GM12878 (cell line): ENCODE measurements at regions not wholly inside any gene's neighbourhood (a gene's known extent, or its start where the extent isn't known, plus 50 kb on each side); places are given as distances from the start of the nearest gene placed in this dataset.

Source experiments
- ATAC-seq: fragments of 200-7000 bp; cut with Tn5 transposase; 3 replicates; pipeline ENCODE4 v1.9.1; 2020; ENCODE audit warnings: mild to moderate bottlenecking, moderate library complexity
- BruUV-seq: library from RNA; stranded (reverse); fragments of 400-500 nt; replicated peaks from 2 replicates; lab custom pipeline; 2021; lab: Mats Ljungman, UMichigan
- CTCF ChIA-PET: fragments of 300-600 bp; sonication (Branson Sonifier 250); formaldehyde crosslinking; extraction: SDS; loops from one replicate; lab custom pipeline; 2021; ENCODE audit warnings: inconsistent platforms; lab: Yijun Ruan, JAX
- POLR2A ChIA-PET: fragments of 350-600 bp; formaldehyde crosslinking; extraction: SDS; loops from one replicate; lab custom pipeline; 2021; ENCODE audit warnings: inconsistent platforms; lab: Charles Lee
- RAD21 ChIA-PET: fragments of 300-600 bp; sonication (Branson Sonifier 250); formaldehyde crosslinking; loops from one replicate; lab custom pipeline; 2023; ENCODE audit warnings: antibody characterized with exemption; ENCODE audit not compliant: unreplicated experiment; lab: Charles Lee
- SMC1A ChIA-PET: fragments of 300-600 bp; sonication (Branson Sonifier 250); formaldehyde crosslinking; loops from one replicate; lab custom pipeline; 2023; ENCODE audit not compliant: unreplicated experiment, uncharacterized antibody; lab: Charles Lee
- DNase-seq: peaks from one replicate; pipeline ENCODE4 v3.0.0-alpha.2; 2011; ENCODE audit warnings: low read depth, low spot score
- FAIRE-seq: peaks from 3 replicates; lab custom pipeline; 2011; peaks lifted over from hg19 to GRCh38; lab: Jason Lieb, UNC
- H2AFZ ChIP-seq: 2 replicates; pipeline ENCODE4 v1.6.0; 2011; ENCODE audit warnings: low read depth, low read length, control low read depth; ENCODE audit not compliant: control insufficient read depth
- H3K27ac ChIP-seq: 2 replicates; pipeline ENCODE4 v1.5.1; 2011; ENCODE audit warnings: control low read depth; ENCODE audit not compliant: control insufficient read depth, insufficient read depth
- H3K27me3 ChIP-seq, 2 experiments: replicated peaks in 1 of 2; 2 replicates each; pipeline versions ENCODE4 v1.6.0 to v1.6.1; 2011; ENCODE audit warnings: low read length in 1 of 2; ENCODE audit not compliant: control insufficient read depth in 2 of 2, insufficient read depth in 2 of 2
- H3K36me3 ChIP-seq, 2 experiments: 2 replicates each; pipeline ENCODE4 v1.5.1; 2011; ENCODE audit warnings: low read length in 1 of 2; ENCODE audit not compliant: control insufficient read depth in 2 of 2, insufficient read depth in 2 of 2
- H3K4me1 ChIP-seq: 2 replicates; pipeline ENCODE4 v1.6.1; 2011; ENCODE audit warnings: mild to moderate bottlenecking, low read length, moderate library complexity, mixed read lengths; ENCODE audit not compliant: control insufficient read depth, insufficient read depth
- H3K4me2 ChIP-seq: 2 replicates; pipeline ENCODE4 v1.6.0; 2011; ENCODE audit warnings: control low read depth; ENCODE audit not compliant: control insufficient read depth, insufficient read depth
- H3K4me3 ChIP-seq: fragments of 200-600 bp; sonication (generic); 2 replicates; pipeline ENCODE4 v1.5.1; 2016
- H3K79me2 ChIP-seq: 2 replicates; pipeline ENCODE4 v1.6.0; 2011; ENCODE audit warnings: low read length; ENCODE audit not compliant: control insufficient read depth, insufficient read depth
- H3K9ac ChIP-seq: 2 replicates; pipeline ENCODE4 v1.8.0; 2011; ENCODE audit warnings: low read length, control low read depth, mixed read lengths; ENCODE audit not compliant: control insufficient read depth, insufficient read depth
- H3K9me3 ChIP-seq: replicated peaks from 3 replicates; pipeline ENCODE4 v1.5.1; 2011; ENCODE audit warnings: mild to moderate bottlenecking, low read length; ENCODE audit not compliant: control insufficient read depth, insufficient read depth
- H4K20me1 ChIP-seq: 2 replicates; pipeline ENCODE4 v1.6.0; 2011; ENCODE audit not compliant: control insufficient read depth, insufficient read depth
- ATF3 ChIP-seq: IDR thresholded peaks from 2 replicates; pipeline ENCODE4 v1.6.1; 2011; ENCODE audit warnings: low read depth, mild to moderate bottlenecking, low read length, moderate library complexity, borderline replicate concordance; ENCODE audit errors: extremely low read depth
- BRCA1 ChIP-seq: IDR thresholded peaks from 2 replicates; pipeline ENCODE4 v1.6.1; 2011; ENCODE audit warnings: low read depth, low read length, improper control_type of control experiment
- CEBPB ChIP-seq, 2 experiments: fragments of 150-350 bp in 1 of 2; IDR thresholded peaks; 2 replicates each; pipeline ENCODE4 v1.6.1; 2012 to 2014; ENCODE audit warnings: low read depth in 2 of 2, low read length in 2 of 2, borderline replicate concordance in 1 of 2, inconsistent platforms in 1 of 2
- CHD4 ChIP-seq: fragments of 200-600 bp; sonication (generic); IDR thresholded peaks from 2 replicates; pipeline ENCODE4 v1.6.1; 2016; ENCODE audit warnings: mild to moderate bottlenecking
- IRF4 ChIP-seq: IDR thresholded peaks from 2 replicates; pipeline ENCODE4 v1.6.1; 2011; ENCODE audit warnings: low read depth, low read length
- MTA3 ChIP-seq: IDR thresholded peaks from 2 replicates; pipeline ENCODE4 v1.6.1; 2012; ENCODE audit warnings: low read length, inconsistent platforms, borderline replicate concordance
- SIN3A ChIP-seq: IDR thresholded peaks from 2 replicates; pipeline ENCODE4 v1.6.1; 2012; ENCODE audit warnings: low read depth, low read length, improper control_type of control experiment
- SPI1 ChIP-seq: IDR thresholded peaks from 2 replicates; pipeline ENCODE4 v1.6.1; 2011; ENCODE audit warnings: low read depth, mild to moderate bottlenecking, low read length, moderate library complexity, borderline replicate concordance; ENCODE audit not compliant: insufficient read depth
- ZNF592 ChIP-seq: fragments of 450-650 bp; IDR thresholded peaks from 2 replicates; pipeline ENCODE4 v1.6.1; 2017; ENCODE audit warnings: mild to moderate bottlenecking, moderate library complexity
- WGBS: methylation state at CpG from one replicate; pipeline ENCODE4 v1.1.6; 2016; ENCODE audit warnings: low lambda C conversion rate; ENCODE audit not compliant: insufficient replicate concordance, insufficient coverage; ENCODE audit errors: missing lambda C conversion rate; 5-methylcytosine and 5-hydroxymethylcytosine counted together
- in situ Hi-C: fragments of 300-500 bp; cut with MboI; formaldehyde crosslinking; loops from 9 replicates; pipeline ENCODE4 v1.14.3; 2018; ENCODE audit warnings: mixed read lengths
- intact Hi-C: fragments of 100-400 bp; cut with micrococcal nuclease; formaldehyde crosslinking; loops from one replicate; pipeline ENCODE4 v1.14.2; 2022; ENCODE audit not compliant: unreplicated experiment
- TF ChIP-seq, protein P1 (sequence below): fragments of 450-650 bp; IDR thresholded peaks from 2 replicates; pipeline ENCODE4 v1.6.1; 2017; ENCODE audit warnings: mild to moderate bottlenecking, low read depth, inconsistent platforms; ENCODE audit not compliant: poor library complexity, severe bottlenecking

- H3K27me3 ChIP-seq, result no peaks in the 10 kb centered on the region; a peak in 1 of 4 replicates
- no peak overlapping the region for H2AFZ ChIP-seq
- no peak overlapping the region for H3K4me3 ChIP-seq
- no peaks in the 10 kb centered on the region for H3K36me3 ChIP-seq
- no peaks in the 10 kb centered on the region for H3K79me2 ChIP-seq
- RAD21 ChIA-PET, result no interaction called here
- intact Hi-C loops, result no loop called here
- CTCF ChIA-PET, result interaction anchor here (1.1 to 1.8 kb wide), 3 partner anchors 17 to 28 kb away, joined by 3 to 4 read pairs (median 4); no protein-coding TSS in a partner anchor
- no peak for TF ChIP-seq ATF3
- TF ChIP-seq IRF4, result no peak
- TF ChIP-seq MTA3, result no peak
- no peak for TF ChIP-seq SPI1
- TF ChIP-seq ZNF592, result no peak
- TF ChIP-seq, protein P1, sequence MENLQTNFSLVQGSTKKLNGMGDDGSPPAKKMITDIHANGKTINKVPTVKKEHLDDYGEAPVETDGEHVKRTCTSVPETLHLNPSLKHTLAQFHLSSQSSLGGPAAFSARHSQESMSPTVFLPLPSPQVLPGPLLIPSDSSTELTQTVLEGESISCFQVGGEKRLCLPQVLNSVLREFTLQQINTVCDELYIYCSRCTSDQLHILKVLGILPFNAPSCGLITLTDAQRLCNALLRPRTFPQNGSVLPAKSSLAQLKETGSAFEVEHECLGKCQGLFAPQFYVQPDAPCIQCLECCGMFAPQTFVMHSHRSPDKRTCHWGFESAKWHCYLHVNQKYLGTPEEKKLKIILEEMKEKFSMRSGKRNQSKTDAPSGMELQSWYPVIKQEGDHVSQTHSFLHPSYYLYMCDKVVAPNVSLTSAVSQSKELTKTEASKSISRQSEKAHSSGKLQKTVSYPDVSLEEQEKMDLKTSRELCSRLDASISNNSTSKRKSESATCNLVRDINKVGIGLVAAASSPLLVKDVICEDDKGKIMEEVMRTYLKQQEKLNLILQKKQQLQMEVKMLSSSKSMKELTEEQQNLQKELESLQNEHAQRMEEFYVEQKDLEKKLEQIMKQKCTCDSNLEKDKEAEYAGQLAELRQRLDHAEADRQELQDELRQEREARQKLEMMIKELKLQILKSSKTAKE, result no peak
- no peak for TF ChIP-seq CHD4
- TF ChIP-seq SIN3A, result no peak
- TF ChIP-seq BRCA1, result no peak
- no peak for TF ChIP-seq CEBPB (IDR thresholded peaks at IDR 0.05; ENCODE audit: borderline replicate concordance in 1 of 2, low read depth in 2 of 2, low read length in 2 of 2)
- H3K9me3 ChIP-seq, result no peaks in the 10 kb centered on the region
- H4K20me1 ChIP-seq, result no peaks in the 10 kb centered on the region
- SMC1A ChIA-PET, result interaction anchor here (1.0 kb wide), 2 partner anchors 10 to 14 kb away, joined by 3 read pairs; no protein-coding TSS in a partner anchor
- DNase-seq, result no peak
- no peak overlapping the region for H3K4me2 ChIP-seq
- no peak overlapping the region for H3K27ac ChIP-seq
- POLR2A ChIA-PET, result no interaction called here
- WGBS, result 33% methylated on average over 9 of the region's 9 CpGs
- FAIRE-seq, result no peak
- ATAC-seq, result no peak
- no peak overlapping the region for H3K9ac ChIP-seq
- no peaks in the 10 kb centered on the region for H3K4me1 ChIP-seq
- in situ Hi-C loops, result no loop called here
- no TSS peak for BruUV-seq
These were observed 107.1 kb upstream of the CDCA7L start for GRCh38 chr7:22052674-22053365.
